Ectodermal cell (in vitro differentiated cells): ENCODE measurements at regions not wholly inside any gene's neighbourhood (a gene's known extent, or its start where the extent isn't known, plus 50 kb on each side); places are given as distances from the start of the nearest gene placed in this dataset.
"Not testable (repeated sequence)": the region's sequence is repeated elsewhere in the genome, so short reads cannot be mapped to it uniquely, and the experiment has no call there.

ENCODE experiments used
- H3K27ac ChIP-seq: 2 replicates; pipeline ENCODE4 v1.7.0; 2013; ENCODE audit warnings: mild to moderate bottlenecking, low read depth, low read length; ENCODE audit not compliant: insufficient read depth, poor library complexity, severe bottlenecking
- H3K27me3 ChIP-seq: 2 replicates; pipeline ENCODE4 v1.7.0; 2013; ENCODE audit warnings: mild to moderate bottlenecking, low read length; ENCODE audit not compliant: insufficient read depth, control insufficient read depth, poor library complexity, severe bottlenecking
- H3K36me3 ChIP-seq: one replicate; pipeline ENCODE4 v1.7.0; 2013; ENCODE audit warnings: low read length; ENCODE audit not compliant: control insufficient read depth, insufficient read depth
- H3K4me1 ChIP-seq: one replicate; pipeline ENCODE4 v1.7.0; 2013; ENCODE audit warnings: low read length; ENCODE audit not compliant: control insufficient read depth, insufficient read depth
- H3K4me3 ChIP-seq: 2 replicates; pipeline ENCODE4 v1.7.0; 2013; ENCODE audit warnings: low read depth, low read length, control low read depth; ENCODE audit not compliant: insufficient read depth
- H3K9me3 ChIP-seq: 2 replicates; pipeline ENCODE4 v1.7.0; 2013; ENCODE audit warnings: mild to moderate bottlenecking, low read length, moderate library complexity; ENCODE audit not compliant: control insufficient read depth
- WGBS, 2 experiments: methylation state at CpG; one replicate each; pipeline ENCODE4 v1.1.7; 2013; ENCODE audit warnings: missing lambda C conversion rate in 2 of 2; 5-methylcytosine and 5-hydroxymethylcytosine counted together

- Histone ChIP-seq H3K4me3 (no peak overlapping the region), H3K36me3 (no peaks in the 10 kb centered on the region), H3K9me3 (no peaks in the 10 kb centered on the region), H3K4me1 (no peaks in the 10 kb centered on the region), H3K27ac (no peak overlapping the region), H3K27me3 (no peaks in the 10 kb centered on the region)
- WGBS, 2 experiments = 84 to 87% methylated on average over 7 of the region's 7 CpGs
Observed at GRCh38 chr10:8172604-8173003, 118.1 kb downstream of the GATA3 start.

- Histone ChIP-seq H3K4me1 (no peaks in the 10 kb centered on the region), H3K27ac (no peak overlapping the region), H3K9me3 (no peaks in the 10 kb centered on the region), H3K27me3 (no peaks in the 10 kb centered on the region), H3K4me3 (no peak overlapping the region), H3K36me3 (no peaks in the 10 kb centered on the region)
- WGBS, 2 experiments = 95 to 98% methylated on average over 4 of the region's 4 CpGs
Observed at GRCh38 chr10:8173243-8173865, 118.9 kb downstream of the GATA3 start.

- Histone ChIP-seq H3K27ac (no peak overlapping the region), H3K36me3 (no peaks in the 10 kb centered on the region), H3K27me3 (no peaks in the 10 kb centered on the region), H3K9me3 (no peaks in the 10 kb centered on the region), H3K4me3 (no peak overlapping the region), H3K4me1 (no peaks in the 10 kb centered on the region)
- 73 to 100% methylated on average over 1 to 2 of the region's 3 CpGs for WGBS, 2 experiments
Observed at GRCh38 chr10:8173866-8174243, 119.4 kb downstream of the GATA3 start.

- WGBS, 2 experiments = 78 to 80% methylated on average over 8 of the region's 8 CpGs
- Histone ChIP-seq H3K27me3 (no peaks in the 10 kb centered on the region), H3K9me3 (no peaks in the 10 kb centered on the region)
Observed at GRCh38 chr10:8174762-8175161, 120.3 kb downstream of the GATA3 start.

GRCh38 chr10:8177526-8177925 lies 123.0 kb downstream of the GATA3 start:
- not testable (repeated sequence) for H3K36me3 ChIP-seq, H3K9me3 ChIP-seq, H3K27me3 ChIP-seq, H3K4me3 ChIP-seq, H3K27ac ChIP-seq, H3K4me1 ChIP-seq
- WGBS, 2 experiments = 89 to 92% methylated on average over 3 of the region's 3 CpGs

More at GRCh38 chr10:8174762-8175161, 120.3 kb downstream of the GATA3 start:
- no peaks in the 10 kb centered on the region for H3K4me1 ChIP-seq
- no peak overlapping the region for H3K27ac ChIP-seq
- no peak overlapping the region for H3K4me3 ChIP-seq
- no peaks in the 10 kb centered on the region for H3K36me3 ChIP-seq

- not testable (repeated sequence) for H3K27me3 ChIP-seq, H3K27ac ChIP-seq, H3K36me3 ChIP-seq, H3K4me3 ChIP-seq, H3K4me1 ChIP-seq, H3K9me3 ChIP-seq
- 88 to 100% methylated on average over 1 of the region's 1 CpG for WGBS, 2 experiments
Observed at GRCh38 chr10:8179773-8180172, 125.3 kb downstream of the GATA3 start.

- Histone ChIP-seq H3K36me3 (no peaks in the 10 kb centered on the region), H3K27ac (no peak overlapping the region), H3K27me3 (no peaks in the 10 kb centered on the region), H3K9me3 (no peaks in the 10 kb centered on the region), H3K4me3 (no peak overlapping the region), H3K4me1 (no peaks in the 10 kb centered on the region)
- WGBS, 2 experiments = 93 to 96% methylated on average over 9 of the region's 9 CpGs
Observed at GRCh38 chr10:8180360-8181109, 126.0 kb downstream of the GATA3 start.

GRCh38 chr10:8181496-8182157 lies 127.1 kb downstream of the GATA3 start:
- Histone ChIP-seq H3K4me1 (no peaks in the 10 kb centered on the region), H3K36me3 (no peaks in the 10 kb centered on the region), H3K27me3 (no peaks in the 10 kb centered on the region), H3K4me3 (no peak overlapping the region), H3K27ac (no peak overlapping the region), H3K9me3 (no peaks in the 10 kb centered on the region)
- 93 to 95% methylated on average over 11 of the region's 11 CpGs for WGBS, 2 experiments

GRCh38 chr10:8182806-8183205 lies 128.3 kb downstream of the GATA3 start:
- 88 to 89% methylated on average over 3 of the region's 3 CpGs for WGBS, 2 experiments

GRCh38 chr10:8183241-8183704 lies 128.8 kb downstream of the GATA3 start:
- H3K27ac ChIP-seq = no peak overlapping the region
- H3K4me3 ChIP-seq = no peak overlapping the region
- no peaks in the 10 kb centered on the region for H3K4me1 ChIP-seq
- no peaks in the 10 kb centered on the region for H3K27me3 ChIP-seq
- H3K36me3 ChIP-seq = no peaks in the 10 kb centered on the region
- H3K9me3 ChIP-seq = no peaks in the 10 kb centered on the region
- 83 to 89% methylated on average over 4 to 5 of the region's 5 CpGs for WGBS, 2 experiments

More at GRCh38 chr10:8182806-8183205, 128.3 kb downstream of the GATA3 start:
- Histone ChIP-seq H3K27ac (no peak overlapping the region), H3K4me3 (no peak overlapping the region), H3K27me3 (no peaks in the 10 kb centered on the region), H3K4me1 (no peaks in the 10 kb centered on the region), H3K36me3 (no peaks in the 10 kb centered on the region), H3K9me3 (no peaks in the 10 kb centered on the region)
